GM12873 (cell line): ENCODE measurements at regions not wholly inside any gene's neighbourhood (a gene's known extent, or its start where the extent isn't known, plus 50 kb on each side); places are given as distances from the start of the nearest gene placed in this dataset.

Experiments
- CTCF ChIP-seq: IDR thresholded peaks from 2 replicates; pipeline ENCODE4 v1.5.1; 2012; ENCODE audit warnings: low read depth, mild to moderate bottlenecking, moderate library complexity, low read length, control low read depth; ENCODE audit not compliant: insufficient read depth; ENCODE audit errors: missing control alignments

GRCh38 chr3:26438981-26439884, 183.3 kb upstream of the LRRC3B start:
- no peak for TF ChIP-seq CTCF

GRCh38 chr3:26449996-26450395, 172.6 kb upstream of the LRRC3B start:
- TF ChIP-seq CTCF: no peak

GRCh38 chr3:26452363-26452762, 170.2 kb upstream of the LRRC3B start:
- no peak for TF ChIP-seq CTCF

GRCh38 chr3:26460985-26461384, 161.6 kb upstream of the LRRC3B start:
- TF ChIP-seq CTCF: no peak

- TF ChIP-seq CTCF: no peak
These were observed 150.2 kb upstream of the LRRC3B start for GRCh38 chr3:26472345-26472744.

GRCh38 chr3:26474706-26475105, 147.9 kb upstream of the LRRC3B start:
- TF ChIP-seq CTCF: no peak

- TF ChIP-seq CTCF: no peak
These were observed 142.2 kb upstream of the LRRC3B start for GRCh38 chr3:26480377-26480776.
